ENCODE measurements at regions not wholly inside any gene's neighbourhood (a gene's known extent, or its start where the extent isn't known, plus 50 kb on each side); places are given as distances from the start of the nearest gene placed in this dataset.

GRCh38 chr18:41585512-41585911 is 369.5 kb upstream of the PIK3C3 start:
- TF ChIP-seq CTCF (IDR thresholded peaks at IDR 0.05) (no peak), POLR2AphosphoS5 (IDR thresholded peaks at IDR 0.05) (no peak), POLR2A (IDR thresholded peaks at IDR 0.05) (no peak), EP300 (IDR thresholded peaks at IDR 0.05; ENCODE audit: low read depth) (no peak)
